Esophagus muscularis mucosa (tissue), 3 donors: ENCODE measurements at regions not wholly inside any gene's neighbourhood (a gene's known extent, or its start where the extent isn't known, plus 50 kb on each side); places are given as distances from the start of the nearest gene placed in this dataset.

Experiments
- CTCF ChIP-seq, 3 experiments: fragments of 200-600 bp in 2 of 3; fragments of 450-650 bp in 1 of 3; sonication (generic) in 2 of 3; IDR thresholded peaks; one replicate each; pipeline ENCODE4 v1.5.1; 2017 to 2019; ENCODE audit warnings: antibody characterized with exemption in 3 of 3, mild to moderate bottlenecking in 2 of 3, moderate library complexity in 1 of 3
- POLR2A ChIP-seq: fragments of 450-650 bp; IDR thresholded peaks from one replicate; pipeline ENCODE4 v1.6.1; 2017; ENCODE audit warnings: antibody characterized with exemption, moderate library complexity, mild to moderate bottlenecking, low read depth
- POLR2AphosphoS5 ChIP-seq, 2 donors: sonication (generic); formaldehyde crosslinking; IDR thresholded peaks; one replicate each; pipeline ENCODE4 v1.6.1; 2017; ENCODE audit warnings: antibody characterized with exemption in 2 of 2

GRCh38 chr9:91085517-91086291, 276.0 kb downstream of the AUH start:
- TF ChIP-seq POLR2A (no peak), POLR2AphosphoS5 (IDR thresholded peaks at IDR 0.05) (no peak), CTCF (IDR thresholded peaks at IDR 0.05) (no peak)
